A673 (cell line): ENCODE measurements at regions not wholly inside any gene's neighbourhood (a gene's known extent, or its start where the extent isn't known, plus 50 kb on each side); places are given as distances from the start of the nearest gene placed in this dataset.

Experiments
- CTCF ChIP-seq: fragments of 300-800, 200-600 bp; sonication (generic); conservative IDR thresholded peaks from 2 replicates; pipeline ENCODE4 v1.5.1; 2017; ENCODE audit warnings: low read depth, mild to moderate bottlenecking, antibody characterized with exemption, low read length, moderate library complexity, mixed read lengths
- EZH2 ChIP-seq: fragments of 200-600 bp; sonication (generic); IDR thresholded peaks from 2 replicates; pipeline ENCODE4 v1.6.1; 2017; ENCODE audit warnings: borderline replicate concordance, low read depth, mild to moderate bottlenecking, mixed read lengths, antibody characterized with exemption, low read length; ENCODE audit not compliant: poor library complexity, severe bottlenecking

DNA sequence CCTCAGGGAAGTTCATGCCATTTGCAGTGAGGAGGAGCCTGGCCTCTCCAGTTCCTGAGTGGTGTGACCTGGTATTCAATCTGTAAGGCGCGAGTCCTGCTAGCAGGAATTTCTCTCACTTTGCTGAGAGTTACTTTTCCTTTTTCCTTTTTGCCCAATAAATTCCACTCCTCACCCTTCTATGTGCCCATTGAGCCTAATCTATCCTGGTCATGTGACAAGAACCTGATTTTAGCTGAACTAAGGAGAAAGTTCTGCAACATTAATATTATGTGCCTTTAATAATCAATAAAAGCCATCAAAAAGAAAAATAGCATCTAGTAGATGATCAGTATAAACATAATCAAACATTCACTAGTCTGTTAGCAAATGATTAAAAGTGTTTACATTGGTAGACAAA is 136.1 kb upstream of the POGK start:
- TF ChIP-seq EZH2 (no peak), CTCF (no peak)
